SKM-1 (cell line): ENCODE measurements at regions not wholly inside any gene's neighbourhood (a gene's known extent, or its start where the extent isn't known, plus 50 kb on each side); places are given as distances from the start of the nearest gene placed in this dataset.

ENCODE experiments used
- DNase-seq: peaks from one replicate; lab custom pipeline; 2025; ENCODE audit not compliant: unreplicated experiment; lab: John Stamatoyannopoulos, UW

DNA sequence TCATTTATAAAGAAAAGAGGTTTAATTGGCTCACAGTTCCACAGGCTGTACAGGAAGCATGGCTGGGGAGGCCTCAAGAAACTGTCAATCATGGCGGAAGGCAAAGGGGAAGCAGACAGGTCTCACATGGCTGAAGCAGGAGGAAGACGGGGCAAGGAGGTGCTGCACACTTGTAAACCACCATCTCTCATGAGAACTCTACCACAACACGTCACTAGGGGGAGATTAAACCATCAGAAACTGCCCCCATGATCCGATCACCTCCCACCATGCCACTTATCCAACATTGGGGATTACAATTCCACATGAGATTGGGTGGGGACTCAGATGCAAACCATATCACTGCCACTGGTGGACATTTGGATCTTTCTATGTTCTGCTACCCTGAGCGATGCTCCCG lies 351.4 kb downstream of the NPHP4 start:
- no peak for DNase-seq

DNA sequence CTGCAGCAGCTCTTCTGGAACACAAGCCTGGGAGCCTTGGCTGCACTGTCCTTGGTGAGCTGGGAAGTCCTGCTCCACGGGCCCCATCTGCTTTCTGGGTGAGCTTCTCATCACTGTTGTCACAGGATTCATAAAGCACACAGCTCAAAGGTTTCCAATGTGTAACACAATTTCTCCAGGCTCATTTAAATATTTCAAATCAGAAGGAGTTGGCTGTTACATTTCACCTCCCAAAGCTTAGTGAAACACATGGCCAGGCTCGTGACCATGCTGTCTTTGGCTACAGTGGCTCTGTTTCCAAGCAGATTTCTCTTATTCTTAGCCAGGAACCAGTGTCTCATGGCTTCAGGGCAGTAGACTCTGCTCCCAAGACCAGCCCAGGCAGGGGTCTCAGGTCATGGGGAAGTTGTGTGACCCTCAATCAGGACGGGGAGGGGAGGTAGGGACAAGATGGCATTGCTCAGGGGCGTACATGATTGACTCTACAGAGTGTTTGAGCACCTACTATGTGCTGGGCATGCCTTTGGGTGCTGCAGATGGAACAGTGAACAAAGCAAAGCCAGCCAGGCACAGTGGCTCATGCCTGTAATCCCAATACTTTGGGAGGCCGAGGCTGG lies 353.0 kb downstream of the NPHP4 start:
- DNase-seq, result no peak

DNA sequence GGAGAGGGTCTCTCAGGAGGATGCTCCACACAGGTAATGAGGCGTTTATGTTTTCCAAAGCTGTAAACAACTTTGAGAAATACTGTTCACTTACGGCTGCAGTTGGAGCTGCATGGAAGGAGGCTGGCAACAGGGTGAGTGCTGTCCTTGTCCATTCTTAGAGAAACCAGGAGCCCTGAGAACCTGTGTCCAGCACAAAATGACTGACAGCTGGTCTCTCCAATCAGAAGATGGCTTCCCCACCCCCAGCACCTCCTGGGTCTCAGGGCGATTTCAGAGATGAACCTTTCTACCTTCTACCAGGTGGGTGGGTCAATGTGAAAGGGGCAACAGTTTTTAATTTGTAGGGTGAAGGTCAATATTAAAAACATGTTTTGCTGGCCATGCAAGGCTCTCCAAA lies 353.6 kb downstream of the NPHP4 start:
- DNase-seq, result no peak

DNA sequence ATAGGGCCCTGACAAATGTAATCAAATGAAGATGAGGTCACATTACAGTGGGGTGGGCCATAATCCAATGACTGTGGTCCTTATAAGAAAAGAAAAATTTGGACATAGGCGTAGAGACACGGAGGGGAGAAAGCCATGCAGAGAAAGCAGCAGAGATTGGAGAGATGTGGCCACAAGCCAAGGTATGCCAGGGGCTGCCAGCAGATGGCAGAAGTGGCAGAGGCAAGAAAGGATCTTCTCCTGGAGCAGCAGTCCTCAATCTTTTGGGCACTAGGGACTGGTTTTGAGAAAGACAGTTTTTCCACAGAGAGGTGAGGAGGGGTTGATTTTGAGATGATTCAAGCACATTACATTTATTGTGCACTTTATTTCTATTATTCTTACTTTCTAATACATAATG lies 355.1 kb downstream of the NPHP4 start:
- DNase-seq, result no peak

DNA sequence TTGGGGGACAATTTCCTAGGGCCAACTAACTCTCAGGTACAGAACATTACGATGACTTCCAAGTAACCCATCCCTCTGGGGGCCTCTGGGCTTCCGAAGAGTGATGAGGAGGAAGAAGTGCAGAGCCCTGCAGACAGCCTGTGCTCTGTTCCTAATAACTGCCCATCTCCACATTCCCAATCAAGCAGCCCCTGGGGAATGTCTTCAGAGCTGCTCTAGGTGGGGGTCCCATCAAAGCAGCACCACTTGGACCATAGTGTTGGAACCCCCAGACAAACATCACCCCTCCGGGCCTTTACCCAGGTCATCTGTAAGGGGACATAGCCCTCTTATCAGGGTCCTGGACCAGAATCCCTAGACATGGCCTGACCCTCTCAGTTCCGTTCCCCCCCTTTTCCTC lies 357.3 kb downstream of the NPHP4 start:
- DNase-seq, result no peak

DNA sequence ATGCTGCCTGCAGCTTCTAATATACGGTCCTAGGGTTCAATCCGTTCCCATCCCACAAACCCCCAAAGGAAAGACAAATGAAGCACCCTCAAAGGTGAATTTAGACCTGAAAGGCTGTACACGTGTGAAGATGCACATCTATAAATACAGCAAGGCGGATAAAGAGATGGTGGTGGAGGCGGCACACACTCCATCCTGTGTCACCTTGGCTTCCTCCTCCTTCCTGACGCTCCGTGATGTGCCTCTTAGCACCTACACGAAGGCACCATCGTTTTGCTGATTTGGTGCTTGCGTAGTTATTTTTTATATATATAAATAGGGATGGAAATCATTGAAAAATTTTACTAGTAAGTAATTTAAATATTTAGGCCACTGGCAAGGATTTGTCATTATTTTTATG lies 359.4 kb downstream of the NPHP4 start:
- DNase-seq, result no peak

DNA sequence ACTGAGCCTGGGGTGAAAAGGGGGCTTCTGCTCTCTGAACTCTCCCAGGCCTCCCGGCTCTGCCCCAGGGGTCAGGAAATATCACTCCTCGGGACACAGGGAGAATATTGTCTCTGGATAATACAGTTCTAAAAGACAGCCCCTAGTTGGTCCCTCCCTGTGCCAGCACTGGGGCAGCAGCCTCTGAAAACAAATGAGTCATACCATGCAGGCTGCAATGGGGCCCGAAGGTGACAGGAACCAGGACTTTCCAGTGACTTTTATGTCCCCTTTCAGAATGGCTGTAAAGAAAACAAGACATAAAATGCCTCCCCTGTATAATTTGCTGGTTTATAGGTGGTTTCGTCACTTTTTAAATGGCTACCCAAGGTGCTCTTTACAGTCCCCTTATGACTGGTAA lies 360.0 kb downstream of the NPHP4 start:
- DNase-seq, result no peak

DNA sequence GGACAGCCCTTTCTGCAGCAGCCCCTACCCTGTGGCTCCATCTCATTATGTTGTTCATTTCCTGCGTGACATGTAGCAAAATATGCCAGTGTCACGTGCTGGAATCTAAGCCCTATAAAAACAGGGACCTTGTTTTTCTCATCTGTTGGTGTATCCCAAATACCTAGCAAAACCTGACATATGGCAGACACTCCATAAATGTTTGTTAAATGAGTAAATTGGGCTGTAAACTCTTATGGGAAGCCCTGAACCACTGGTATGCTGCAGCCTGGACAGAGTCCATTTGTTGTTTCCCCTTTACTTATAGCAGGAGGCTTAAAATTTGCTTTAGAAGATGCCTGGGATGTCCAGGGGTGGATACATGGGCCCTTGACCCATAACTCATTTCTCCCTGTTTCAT lies 363.8 kb downstream of the NPHP4 start:
- no peak for DNase-seq

DNA sequence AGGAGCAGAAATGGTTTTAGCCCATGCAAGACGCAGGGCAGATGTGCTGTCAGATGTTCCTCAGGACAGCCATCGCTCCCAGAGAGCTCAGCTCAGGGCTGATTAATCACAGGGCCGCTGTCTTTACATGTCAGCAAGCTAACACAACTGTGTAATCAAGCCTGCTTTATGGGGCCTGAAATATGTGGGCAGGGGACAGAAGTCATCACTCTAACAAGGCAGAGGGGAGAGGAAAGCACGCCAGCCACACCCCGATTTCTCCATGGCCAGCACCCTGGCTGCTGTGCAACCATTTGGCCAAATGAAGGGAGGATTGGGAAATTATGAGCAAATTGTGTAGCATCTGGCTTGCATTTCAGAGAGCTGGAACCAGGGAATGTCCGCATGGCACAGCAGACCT lies 368.8 kb downstream of the NPHP4 start:
- DNase-seq, result no peak

DNA sequence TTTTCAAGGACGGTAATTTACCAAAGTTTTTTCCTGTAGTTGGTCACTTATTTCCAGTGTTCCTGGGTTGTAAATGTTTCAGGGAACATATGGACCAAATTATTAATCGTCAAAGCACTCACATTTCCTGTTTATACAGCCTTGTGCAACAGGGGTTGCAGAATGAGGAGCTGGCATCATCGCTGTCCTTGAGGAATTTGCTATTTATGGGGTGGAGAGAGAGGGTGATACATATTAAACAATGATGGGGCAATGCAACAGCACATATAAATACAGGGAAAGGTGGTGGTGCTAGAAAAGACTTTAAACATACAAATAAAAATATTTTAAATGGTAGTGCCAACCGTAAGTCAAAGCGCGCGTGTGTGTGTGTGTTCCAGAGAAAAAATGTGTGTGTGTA lies 369.8 kb downstream of the NPHP4 start:
- no peak for DNase-seq

DNA sequence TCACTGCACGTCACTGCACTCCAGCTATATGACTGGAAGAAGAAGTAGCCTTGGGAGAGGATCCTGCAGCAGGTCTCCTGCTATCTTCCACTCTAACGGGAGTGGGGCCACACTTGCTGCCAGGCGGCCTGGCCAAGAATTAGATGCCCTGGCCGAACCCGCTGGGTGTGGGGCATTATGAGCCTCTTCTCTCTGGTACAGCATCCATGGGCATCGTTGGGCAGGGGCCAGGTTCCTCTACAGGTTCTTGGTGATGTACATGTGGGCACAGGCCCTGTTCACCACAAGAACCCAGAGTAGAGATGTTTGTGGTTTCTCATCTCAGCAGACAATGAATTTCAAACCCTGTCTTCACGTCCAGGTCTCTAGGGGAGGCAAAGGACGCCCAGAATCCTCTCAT lies 370.5 kb downstream of the NPHP4 start:
- DNase-seq, result no peak

DNA sequence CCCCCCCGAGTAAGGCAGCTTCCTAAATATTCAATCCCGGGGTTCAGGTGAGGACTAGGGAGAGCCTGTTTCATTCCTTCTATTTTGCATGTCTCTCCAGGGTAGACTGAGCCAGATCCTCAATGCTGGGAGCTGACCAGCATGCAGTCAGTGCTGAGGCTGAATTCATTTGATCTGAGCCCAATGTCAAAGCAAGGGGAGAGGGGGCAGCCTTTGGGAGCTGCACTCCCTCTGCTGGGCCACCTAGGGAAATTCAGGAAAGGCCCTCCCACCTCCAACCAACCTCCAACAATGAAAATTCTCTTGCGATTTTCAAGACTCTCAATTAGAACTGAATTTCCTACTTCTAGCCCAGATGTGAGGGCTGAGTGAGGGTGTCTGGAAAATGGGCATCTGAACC lies 371.2 kb downstream of the NPHP4 start:
- no peak for DNase-seq

DNA sequence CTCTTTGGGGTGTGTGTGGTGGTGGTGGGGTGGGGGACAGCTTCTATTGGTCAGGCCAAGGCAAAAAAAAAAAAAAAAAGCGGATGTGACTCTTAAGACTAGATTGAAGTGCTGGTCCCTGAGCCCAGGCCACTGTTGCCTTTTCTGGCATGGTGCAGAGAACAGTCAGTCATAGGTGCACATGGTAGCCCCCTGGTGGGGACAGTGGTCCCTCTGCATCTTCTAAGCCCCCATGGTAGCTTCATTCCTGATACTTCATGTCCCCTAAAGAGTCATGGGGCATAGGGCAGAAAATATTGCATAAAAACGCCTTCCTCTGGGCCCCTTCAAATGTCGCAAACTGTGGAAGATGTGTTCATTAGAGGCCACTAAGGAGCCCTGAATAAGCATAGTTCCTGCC lies 371.8 kb downstream of the NPHP4 start:
- DNase-seq, result no peak

DNA sequence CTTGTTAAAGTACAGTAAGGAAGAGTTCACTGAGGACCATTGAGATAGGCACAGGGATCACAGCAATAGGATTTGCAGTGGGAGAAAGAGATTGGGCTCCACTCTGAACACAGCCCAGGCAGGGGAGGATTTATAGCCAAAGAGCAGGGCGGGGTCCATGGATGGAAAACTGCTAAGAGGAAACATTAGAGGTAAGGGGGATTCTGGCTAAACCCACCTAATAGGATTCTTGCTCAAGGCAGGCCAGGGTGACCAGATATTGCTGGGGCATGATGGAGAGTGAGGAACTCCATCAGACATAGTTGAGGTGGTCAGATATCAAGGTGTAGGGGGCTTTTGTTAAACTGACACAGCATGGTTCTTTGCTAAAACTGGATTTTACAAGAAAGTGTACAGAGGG lies 372.8 kb downstream of the NPHP4 start:
- DNase-seq, result no peak

DNA sequence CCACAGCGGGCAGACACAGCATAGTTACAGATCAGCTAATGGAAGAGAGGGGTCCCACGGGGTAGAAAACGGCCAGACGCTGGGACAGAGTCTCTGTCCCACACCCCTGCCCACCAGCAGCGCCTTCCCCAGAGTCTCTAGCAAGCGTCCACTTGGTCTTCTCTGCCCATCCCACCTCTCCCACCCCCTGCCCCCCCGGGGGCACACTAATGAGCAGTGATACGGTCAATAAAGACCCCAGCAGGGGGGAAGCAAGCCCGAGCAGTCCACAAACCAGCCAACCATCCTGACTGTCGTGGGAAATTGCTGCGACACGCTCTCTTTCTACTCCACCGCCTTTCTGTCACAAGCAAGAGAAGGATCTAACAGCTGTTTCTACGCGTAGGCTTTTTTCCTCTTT lies 374.7 kb downstream of the NPHP4 start:
- no peak for DNase-seq

DNA sequence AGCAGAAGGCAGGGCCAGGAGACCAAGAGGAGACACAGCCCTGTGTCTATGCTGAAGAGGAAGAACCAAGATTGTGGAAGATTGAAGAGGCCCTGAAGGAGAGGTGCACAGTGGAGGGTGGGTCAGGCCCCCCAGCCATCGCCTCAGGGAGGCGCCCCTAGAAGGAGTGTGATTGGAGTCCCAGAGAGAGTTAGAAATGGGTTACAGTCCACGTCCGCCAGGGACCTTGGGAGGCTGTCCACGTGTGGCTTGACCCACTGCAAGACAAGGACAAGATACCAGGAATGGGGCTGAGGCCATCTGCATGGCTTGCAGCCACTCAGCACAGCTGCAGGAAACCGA lies 375.1 kb downstream of the NPHP4 start:
- DNase-seq, result no peak

DNA sequence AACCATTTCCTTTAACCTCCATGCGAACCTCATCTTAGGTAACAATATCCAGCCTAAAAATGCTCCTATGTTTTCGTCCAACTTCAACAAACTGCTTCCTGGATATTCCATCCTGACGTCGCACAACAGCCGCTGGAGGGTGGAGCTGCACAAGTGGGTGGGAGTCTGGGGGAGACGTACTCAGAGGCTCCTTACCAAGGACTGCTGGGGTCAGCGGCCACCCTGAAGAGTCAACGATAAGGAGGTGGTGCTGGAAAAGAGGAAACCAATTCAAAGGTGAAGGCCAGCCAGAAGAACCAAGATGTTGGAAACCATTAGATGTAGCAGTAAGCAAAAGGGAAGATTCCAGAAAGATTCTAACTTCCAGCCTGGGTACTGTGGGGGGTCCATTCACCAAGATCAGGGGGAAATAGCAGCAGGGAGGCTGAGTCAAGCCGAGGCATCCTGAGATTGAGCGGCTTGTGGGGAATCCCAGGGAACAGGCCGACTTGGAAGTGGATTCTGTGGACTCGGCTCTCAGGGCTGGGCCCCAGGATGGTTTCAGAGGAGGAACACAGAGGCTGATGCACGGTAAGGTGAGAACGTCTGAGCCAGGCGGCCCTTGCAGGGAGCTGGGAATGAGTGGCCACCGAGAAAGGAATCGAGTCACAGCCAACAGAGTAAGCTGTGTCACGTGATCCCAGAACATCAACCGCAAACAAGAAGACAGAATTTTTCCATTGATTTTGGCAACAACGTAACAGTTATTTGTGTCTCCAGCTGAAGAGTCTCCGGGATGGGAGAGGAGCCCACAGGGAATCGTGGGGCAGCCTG lies 375.7 kb downstream of the NPHP4 start:
- no peak for DNase-seq

DNA sequence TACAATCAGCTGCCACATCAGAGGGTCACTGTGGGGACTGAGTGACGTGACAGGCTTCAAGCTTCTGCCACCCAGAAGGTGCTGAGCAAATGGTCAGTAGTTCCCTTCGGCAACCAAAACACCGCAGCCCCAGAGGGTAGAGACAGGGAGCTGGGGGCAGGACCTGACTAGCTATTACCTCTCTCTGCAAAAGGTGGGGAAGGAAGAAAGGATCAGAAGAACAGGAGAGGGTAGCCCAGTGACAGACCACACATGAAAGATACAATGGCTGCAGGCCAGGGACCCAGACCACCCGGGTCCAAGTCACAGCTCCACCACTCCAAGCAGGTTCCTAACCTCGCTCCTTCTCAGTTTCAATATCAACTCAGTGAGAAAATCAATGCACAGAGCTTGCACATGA lies 377.1 kb downstream of the NPHP4 start:
- DNase-seq, result no peak

DNA sequence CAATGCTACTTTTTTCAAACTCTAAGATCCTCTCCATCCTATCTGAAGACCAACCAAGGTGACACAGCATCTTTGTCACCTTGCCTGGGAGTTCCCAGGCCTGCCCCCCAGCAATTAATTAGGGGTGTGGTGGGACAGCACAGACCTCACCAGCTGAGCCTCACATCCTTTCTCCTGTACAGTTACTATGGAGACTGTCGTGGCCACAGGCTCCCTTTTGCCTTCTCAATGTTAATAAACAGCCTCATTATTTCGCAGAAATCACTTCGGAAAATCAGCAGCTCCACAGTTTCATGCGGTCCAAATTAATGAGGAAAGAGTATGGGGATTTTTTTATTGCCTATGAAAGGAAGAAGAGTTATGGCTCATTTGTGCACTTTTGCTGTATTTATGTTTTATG lies 378.3 kb downstream of the NPHP4 start:
- DNase-seq, result no peak

DNA sequence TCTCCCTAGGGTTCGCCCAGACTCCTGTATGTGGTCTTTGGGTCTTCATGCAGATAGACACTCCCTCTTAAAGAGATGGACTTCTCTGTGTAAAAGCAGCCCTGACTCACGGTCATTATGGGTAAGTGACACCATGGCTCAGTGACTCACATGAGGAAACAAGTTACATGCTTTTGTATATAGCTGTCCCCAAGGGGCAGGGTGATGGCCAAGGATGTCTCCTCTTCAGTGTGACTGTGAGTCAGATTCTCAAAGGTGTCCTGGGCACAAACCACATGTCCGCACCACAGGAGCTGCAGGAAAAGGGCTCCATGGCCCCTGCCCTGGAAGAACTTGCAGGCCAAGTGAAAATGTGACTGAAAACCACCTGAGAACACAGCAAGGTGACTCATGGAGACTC lies 380.4 kb downstream of the NPHP4 start:
- no peak for DNase-seq

DNA sequence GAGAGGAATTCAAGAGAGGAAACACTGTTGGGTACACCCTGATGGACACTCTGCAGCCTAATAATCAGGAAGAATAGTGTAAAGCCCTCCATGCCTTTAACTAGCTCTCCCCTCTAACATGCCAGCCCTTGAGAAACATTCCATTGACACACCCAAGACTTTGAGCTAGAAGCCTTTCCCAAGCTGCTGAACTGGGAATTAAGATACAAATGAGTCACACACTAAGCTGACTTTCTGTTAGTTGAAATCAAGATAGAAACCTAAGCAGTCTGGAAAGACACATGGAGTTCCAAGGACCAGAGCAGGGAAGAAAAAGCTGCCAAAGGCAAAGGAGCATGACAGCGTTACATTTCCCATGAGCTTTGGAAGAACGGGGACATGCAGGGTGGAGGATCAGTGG lies 380.8 kb downstream of the NPHP4 start:
- DNase-seq, result no peak

DNA sequence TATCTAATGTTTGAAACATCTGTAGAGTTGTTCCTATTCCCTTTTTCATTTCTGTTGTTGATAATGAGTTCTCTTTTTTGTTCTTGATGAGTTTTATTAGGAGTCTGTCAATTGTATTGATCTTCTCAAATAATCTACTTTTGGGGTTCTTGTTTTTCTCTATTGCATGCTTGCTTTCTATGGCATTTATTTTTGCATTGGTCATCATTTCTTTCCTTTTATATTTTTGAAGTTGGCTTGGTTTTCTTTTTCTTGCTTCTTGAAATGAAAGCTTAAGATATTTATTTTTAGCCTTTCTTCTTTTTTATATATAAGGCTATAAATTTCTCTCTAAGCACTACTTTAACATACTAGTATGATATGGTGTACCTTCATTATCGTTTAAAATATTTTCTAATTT lies 381.8 kb downstream of the NPHP4 start:
- DNase-seq, result no peak
